ENCODE measurements at regions not wholly inside any gene's neighbourhood (a gene's known extent, or its start where the extent isn't known, plus 50 kb on each side); places are given as distances from the start of the nearest gene placed in this dataset.

DNA sequence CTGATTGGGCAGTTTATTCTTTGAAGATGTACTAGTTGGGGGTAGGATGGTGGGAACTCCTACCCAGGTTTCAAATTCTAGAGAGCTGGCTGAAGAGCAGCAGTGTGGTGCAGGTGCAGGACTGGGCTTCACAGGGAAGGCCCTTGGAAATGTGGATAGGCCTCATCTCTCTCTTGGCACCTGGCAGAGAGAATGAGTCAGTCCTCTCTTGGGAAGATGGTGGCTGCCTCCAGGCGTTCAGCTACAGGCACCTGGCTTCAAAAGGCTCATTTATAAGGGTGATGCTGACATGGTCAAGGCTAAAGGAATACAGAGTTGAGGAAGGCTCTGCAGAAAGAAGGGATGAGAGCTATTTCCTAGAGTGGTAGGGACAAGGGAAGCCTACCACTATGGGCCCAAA is 179.7 kb upstream of the VASH1 start:
- H3K27me3 ChIP-seq = no peaks in the 10 kb centered on the region
- TF ChIP-seq, protein P1, sequence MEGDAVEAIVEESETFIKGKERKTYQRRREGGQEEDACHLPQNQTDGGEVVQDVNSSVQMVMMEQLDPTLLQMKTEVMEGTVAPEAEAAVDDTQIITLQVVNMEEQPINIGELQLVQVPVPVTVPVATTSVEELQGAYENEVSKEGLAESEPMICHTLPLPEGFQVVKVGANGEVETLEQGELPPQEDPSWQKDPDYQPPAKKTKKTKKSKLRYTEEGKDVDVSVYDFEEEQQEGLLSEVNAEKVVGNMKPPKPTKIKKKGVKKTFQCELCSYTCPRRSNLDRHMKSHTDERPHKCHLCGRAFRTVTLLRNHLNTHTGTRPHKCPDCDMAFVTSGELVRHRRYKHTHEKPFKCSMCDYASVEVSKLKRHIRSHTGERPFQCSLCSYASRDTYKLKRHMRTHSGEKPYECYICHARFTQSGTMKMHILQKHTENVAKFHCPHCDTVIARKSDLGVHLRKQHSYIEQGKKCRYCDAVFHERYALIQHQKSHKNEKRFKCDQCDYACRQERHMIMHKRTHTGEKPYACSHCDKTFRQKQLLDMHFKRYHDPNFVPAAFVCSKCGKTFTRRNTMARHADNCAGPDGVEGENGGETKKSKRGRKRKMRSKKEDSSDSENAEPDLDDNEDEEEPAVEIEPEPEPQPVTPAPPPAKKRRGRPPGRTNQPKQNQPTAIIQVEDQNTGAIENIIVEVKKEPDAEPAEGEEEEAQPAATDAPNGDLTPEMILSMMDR (IDR thresholded peaks at IDR 0.05) = no peak
- no peak for TF ChIP-seq POLR2A (IDR thresholded peaks at IDR 0.05)
- TF ChIP-seq POLR2AphosphoS5 (IDR thresholded peaks at IDR 0.05) = no peak
- intact Hi-C loops (cut with DNase I; ENCODE audit: low total_unique reads) = no loop called here
- peaks cover 0 to 4% of the 10 kb centered on the region in 2 donors for H3K9me3 ChIP-seq
- no peak overlapping the region for H3K27ac ChIP-seq
- no peak overlapping the region for H3K4me3 ChIP-seq
- no peak for DNase-seq (ENCODE audit: low spot score in 2 of 2)
- H3K36me3 ChIP-seq = no peaks in the 10 kb centered on the region
- no peaks in the 10 kb centered on the region for H3K4me1 ChIP-seq

- Histone ChIP-seq H3K27me3 (no peaks in the 10 kb centered on the region), H3K4me1 (no peaks in the 10 kb centered on the region), H3K4me3 (no peak overlapping the region), H3K27ac (no peak overlapping the region), H3K36me3 (no peaks in the 10 kb centered on the region), H3K9me3 (no peaks in the 10 kb centered on the region)
- DNase-seq (ENCODE audit: low spot score in 2 of 2) = no peak
- intact Hi-C loops (cut with DNase I; ENCODE audit: low total_unique reads) = no loop called here
- TF ChIP-seq, protein P1 (IDR thresholded peaks at IDR 0.05) = no peak
- TF ChIP-seq POLR2AphosphoS5 (IDR thresholded peaks at IDR 0.05) (no peak), POLR2A (IDR thresholded peaks at IDR 0.05) (no peak)
Measured at GRCh38 chr14:76582447-76582846, 178.8 kb upstream of the VASH1 start.

- H3K27ac ChIP-seq = no peak overlapping the region
- intact Hi-C loops (cut with DNase I; ENCODE audit: low total_unique reads) = no loop called here
- no peaks in the 10 kb centered on the region for H3K36me3 ChIP-seq
- no peaks in the 10 kb centered on the region for H3K4me1 ChIP-seq
- DNase-seq (ENCODE audit: low spot score in 2 of 2) = no peak
- H3K27me3 ChIP-seq = no peaks in the 10 kb centered on the region
- TF ChIP-seq, protein P1 (IDR thresholded peaks at IDR 0.05) = no peak
- TF ChIP-seq POLR2AphosphoS5 (IDR thresholded peaks at IDR 0.05) (no peak), POLR2A (IDR thresholded peaks at IDR 0.05) (no peak)
- no peaks in the 10 kb centered on the region for H3K9me3 ChIP-seq
- no peak overlapping the region for H3K4me3 ChIP-seq
Measured at GRCh38 chr14:76583174-76583573, 178.1 kb upstream of the VASH1 start.

DNA sequence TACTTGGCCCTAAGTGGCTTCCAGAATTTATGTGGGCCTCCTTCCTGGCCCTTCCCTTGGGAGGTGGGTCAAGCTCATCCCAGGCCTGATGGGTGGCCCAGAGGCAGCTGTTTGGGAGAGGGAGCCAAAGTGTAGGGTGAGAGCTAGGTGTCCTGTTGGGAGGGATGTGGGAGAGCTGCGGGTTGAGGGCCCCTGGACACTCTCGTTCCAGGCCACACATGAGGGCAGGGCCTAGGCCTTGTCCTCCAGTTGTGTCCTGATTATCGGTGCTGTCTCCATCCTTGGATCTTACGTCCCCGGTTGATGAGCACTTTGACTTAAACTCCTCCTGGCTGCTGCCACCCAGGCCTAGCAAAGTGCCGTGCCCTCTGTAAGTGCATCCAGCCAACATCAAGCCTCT is 177.5 kb upstream of the VASH1 start:
- Histone ChIP-seq H3K4me3 (no peak overlapping the region), H3K27ac (no peak overlapping the region), H3K9me3 (no peaks in the 10 kb centered on the region), H3K36me3 (no peaks in the 10 kb centered on the region), H3K27me3 (no peaks in the 10 kb centered on the region), H3K4me1 (no peaks in the 10 kb centered on the region)
- DNase-seq (ENCODE audit: low spot score in 2 of 2) = no peak
- TF ChIP-seq, protein P1 (IDR thresholded peaks at IDR 0.05) = no peak
- TF ChIP-seq POLR2AphosphoS5 (IDR thresholded peaks at IDR 0.05) (no peak), POLR2A (IDR thresholded peaks at IDR 0.05) (no peak)
- intact Hi-C loops (cut with DNase I; ENCODE audit: low total_unique reads) = no loop called here

GRCh38 chr14:76584271-76584702 is 177.0 kb upstream of the VASH1 start:
- TF ChIP-seq POLR2AphosphoS5 (IDR thresholded peaks at IDR 0.05) = no peak
- TF ChIP-seq, protein P1 (IDR thresholded peaks at IDR 0.05) = no peak
- TF ChIP-seq POLR2A (IDR thresholded peaks at IDR 0.05) = no peak
- no peaks in the 10 kb centered on the region for H3K9me3 ChIP-seq
- no peak overlapping the region for H3K27ac ChIP-seq
- intact Hi-C loops (cut with DNase I; ENCODE audit: low total_unique reads) = no loop called here
- H3K4me3 ChIP-seq = no peak overlapping the region
- DNase-seq (ENCODE audit: low spot score in 2 of 2) = no peak
- no peaks in the 10 kb centered on the region for H3K36me3 ChIP-seq
- no peaks in the 10 kb centered on the region for H3K27me3 ChIP-seq
- no peaks in the 10 kb centered on the region for H3K4me1 ChIP-seq

All from breast epithelium (tissue), 4 donors.